ENCODE measurements at regions not wholly inside any gene's neighbourhood (a gene's known extent, or its start where the extent isn't known, plus 50 kb on each side); places are given as distances from the start of the nearest gene placed in this dataset.

GRCh38 chr16:17564856-17565255 is 94.1 kb upstream of the XYLT1 start:
- TF ChIP-seq CTCF (IDR thresholded peaks at IDR 0.05; ENCODE audit: low read length) (no peak), EZH2 (optimal IDR thresholded peaks at IDR 0.05; ENCODE audit: low read depth, low read length) (no peak), EZH2phosphoT487 (IDR thresholded peaks at IDR 0.05; ENCODE audit: low read length) (no peak)

Measured in MM.1S (cell line).